Loucy (cell line): ENCODE measurements at regions not wholly inside any gene's neighbourhood (a gene's known extent, or its start where the extent isn't known, plus 50 kb on each side); places are given as distances from the start of the nearest gene placed in this dataset.

Experiments
- EZH2phosphoT487 ChIP-seq: fragments of 200-600 bp; IDR thresholded peaks from 2 replicates; pipeline ENCODE4 v1.6.1; 2018; ENCODE audit warnings: antibody characterized with exemption, mild to moderate bottlenecking, moderate library complexity, borderline replicate concordance
- TF ChIP-seq, protein P1 (sequence below): fragments of 200-600 bp; sonication (generic); conservative IDR thresholded peaks from 2 replicates; pipeline ENCODE4 v1.5.1; 2014; ENCODE audit warnings: mild to moderate bottlenecking, antibody characterized with exemption, low read length

DNA sequence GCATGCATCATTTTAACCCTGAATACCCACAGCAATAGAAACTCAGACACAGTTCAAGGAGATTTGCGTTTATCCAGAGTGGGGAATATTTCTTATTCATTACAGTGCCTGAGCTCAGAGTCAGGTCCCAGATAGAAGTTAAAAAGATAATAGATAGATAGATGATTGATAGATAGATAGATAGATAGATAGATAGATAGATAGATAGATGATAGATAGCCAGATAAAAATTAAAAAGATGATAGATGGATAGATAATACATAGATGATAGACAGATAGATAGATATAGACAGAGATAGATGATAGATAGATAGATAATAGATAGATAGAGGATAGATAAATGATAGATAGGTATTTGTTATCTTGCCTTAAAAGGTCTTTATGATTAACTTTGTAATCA lies 184.7 kb downstream of the MYLK4 start:
- TF ChIP-seq, protein P1, sequence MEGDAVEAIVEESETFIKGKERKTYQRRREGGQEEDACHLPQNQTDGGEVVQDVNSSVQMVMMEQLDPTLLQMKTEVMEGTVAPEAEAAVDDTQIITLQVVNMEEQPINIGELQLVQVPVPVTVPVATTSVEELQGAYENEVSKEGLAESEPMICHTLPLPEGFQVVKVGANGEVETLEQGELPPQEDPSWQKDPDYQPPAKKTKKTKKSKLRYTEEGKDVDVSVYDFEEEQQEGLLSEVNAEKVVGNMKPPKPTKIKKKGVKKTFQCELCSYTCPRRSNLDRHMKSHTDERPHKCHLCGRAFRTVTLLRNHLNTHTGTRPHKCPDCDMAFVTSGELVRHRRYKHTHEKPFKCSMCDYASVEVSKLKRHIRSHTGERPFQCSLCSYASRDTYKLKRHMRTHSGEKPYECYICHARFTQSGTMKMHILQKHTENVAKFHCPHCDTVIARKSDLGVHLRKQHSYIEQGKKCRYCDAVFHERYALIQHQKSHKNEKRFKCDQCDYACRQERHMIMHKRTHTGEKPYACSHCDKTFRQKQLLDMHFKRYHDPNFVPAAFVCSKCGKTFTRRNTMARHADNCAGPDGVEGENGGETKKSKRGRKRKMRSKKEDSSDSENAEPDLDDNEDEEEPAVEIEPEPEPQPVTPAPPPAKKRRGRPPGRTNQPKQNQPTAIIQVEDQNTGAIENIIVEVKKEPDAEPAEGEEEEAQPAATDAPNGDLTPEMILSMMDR, result no peak
- TF ChIP-seq EZH2phosphoT487, result no peak
